Uterus (tissue), 3 donors: ENCODE measurements at regions not wholly inside any gene's neighbourhood (a gene's known extent, or its start where the extent isn't known, plus 50 kb on each side); places are given as distances from the start of the nearest gene placed in this dataset.
A peak's percentile ranks its signal among the peaks of the same experiment; 100 is the strongest.

Experiments
- DNase-seq, 2 donors: peaks; one replicate each; pipeline ENCODE4 v3.0.0-alpha.2; 2019 to 2020
- H3K27ac ChIP-seq, 2 donors: fragments of 200-600 bp; sonication (generic); 1 replicate in 1 of 2; 2 replicates in 1 of 2; pipeline ENCODE4 v1.5.1; 2016 to 2018
- H3K27me3 ChIP-seq, 2 donors: fragments of 200-600 bp; sonication (generic); one replicate each; pipeline ENCODE4 v1.5.1; 2018 to 2019; ENCODE audit warnings: control low read depth in 1 of 2
- H3K36me3 ChIP-seq, 2 donors: fragments of 200-600 bp; sonication (generic); one replicate each; pipeline ENCODE4 v1.5.1; 2019; ENCODE audit warnings: control low read depth in 1 of 2
- H3K4me1 ChIP-seq, 2 donors: fragments of 200-600 bp; sonication (generic); one replicate each; pipeline ENCODE4 v1.5.1; 2018 to 2019; ENCODE audit warnings: control low read depth in 1 of 2
- H3K4me3 ChIP-seq, 2 donors: fragments of 200-600 bp; sonication (generic); 1 replicate in 1 of 2; 2 replicates in 1 of 2; pipeline ENCODE4 v1.5.1; 2018 to 2019; ENCODE audit warnings: mild to moderate bottlenecking in 1 of 2
- H3K9me3 ChIP-seq, 2 donors: fragments of 200-600 bp; sonication (generic); one replicate each; pipeline ENCODE4 v1.5.1; 2019; ENCODE audit warnings: control low read depth in 1 of 2
- CTCF ChIP-seq, 4 experiments: fragments of 200-600 bp in 2 of 4; fragments of 450-650 bp in 2 of 4; sonication (generic) in 2 of 4; IDR thresholded peaks; one replicate each; pipeline ENCODE4 v1.5.1; 2016 to 2019; ENCODE audit warnings: antibody characterized with exemption in 4 of 4, mild to moderate bottlenecking in 2 of 4, moderate library complexity in 1 of 4
- POLR2A ChIP-seq, 2 donors: fragments of 450-650 bp; IDR thresholded peaks; one replicate each; pipeline ENCODE4 v1.6.1; 2016; ENCODE audit warnings: antibody characterized with exemption in 2 of 2, mild to moderate bottlenecking in 1 of 2, moderate library complexity in 1 of 2
- intact Hi-C: fragments of 100-400 bp; cut with DNase I; formaldehyde crosslinking; loops from one replicate; pipeline ENCODE4 v1.15.1; 2023; ENCODE audit warnings: low total_unique reads
- donor health status: DM: yes; HTN: yes; CAD: no.

GRCh38 chr6:28661097-28661713, 135.5 kb downstream of the GPX5 start:
- no peak overlapping the region for H3K27ac ChIP-seq
- no peak overlapping the region for H3K4me3 ChIP-seq
- intact Hi-C loops = no loop called here
- TF ChIP-seq CTCF (IDR thresholded peaks at IDR 0.05) (no peak), POLR2A (IDR thresholded peaks at IDR 0.05) (no peak)
- no peak for DNase-seq
- H3K4me1 ChIP-seq = no peaks in the 10 kb centered on the region
- no peaks in the 10 kb centered on the region for H3K36me3 ChIP-seq
- H3K27me3 ChIP-seq = no peaks in the 10 kb centered on the region
- no peaks in the 10 kb centered on the region for H3K9me3 ChIP-seq

DNA sequence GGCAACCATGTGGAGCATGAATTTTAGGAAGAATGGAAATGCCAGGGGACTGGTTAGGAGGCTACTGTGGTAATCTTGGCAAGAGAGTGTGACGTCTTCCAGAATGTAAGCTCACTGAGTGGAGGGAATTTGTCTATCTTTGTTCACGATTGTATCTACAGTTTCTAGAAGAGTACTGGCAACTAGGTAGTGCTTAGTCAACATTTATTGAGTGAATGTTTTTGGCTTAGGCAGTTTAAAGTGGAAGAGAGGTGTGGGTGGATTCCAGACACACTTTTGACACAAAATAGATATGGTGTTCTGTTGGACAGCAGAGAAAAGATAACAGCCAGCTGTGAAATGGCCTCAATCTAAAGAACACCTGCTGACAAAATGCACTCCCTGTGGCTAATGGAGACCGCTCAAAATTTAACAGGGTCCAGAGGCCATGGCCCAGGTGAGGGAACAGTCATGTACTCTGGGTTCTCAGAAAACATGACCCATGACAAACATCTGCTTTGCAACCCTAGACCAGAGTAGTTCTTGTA, 139.3 kb downstream of the GPX5 start:
- H3K36me3 ChIP-seq = no peaks in the 10 kb centered on the region
- intact Hi-C loops = no loop called here
- H3K9me3 ChIP-seq = no peaks in the 10 kb centered on the region
- DNase-seq = no peak
- no peaks in the 10 kb centered on the region for H3K27me3 ChIP-seq
- no peak overlapping the region for H3K4me3 ChIP-seq
- H3K27ac ChIP-seq = no peak overlapping the region
- TF ChIP-seq CTCF (IDR thresholded peaks at IDR 0.05) = no peak
- TF ChIP-seq POLR2A (IDR thresholded peaks at IDR 0.05) = no peak
- no peaks in the 10 kb centered on the region for H3K4me1 ChIP-seq

GRCh38 chr6:28673417-28673786, 147.7 kb downstream of the GPX5 start:
- Histone ChIP-seq H3K4me3 (no peak overlapping the region), H3K9me3 (no peaks in the 10 kb centered on the region), H3K27me3 (peaks cover 0 to 16% of the 10 kb centered on the region in 2 donors), H3K36me3 (no peaks in the 10 kb centered on the region), H3K4me1 (no peaks in the 10 kb centered on the region), H3K27ac (no peak overlapping the region)
- intact Hi-C loops = no loop called here
- DNase-seq = no peak
- TF ChIP-seq POLR2A (IDR thresholded peaks at IDR 0.05) = no peak
- no peak for TF ChIP-seq CTCF (IDR thresholded peaks at IDR 0.05)

DNA sequence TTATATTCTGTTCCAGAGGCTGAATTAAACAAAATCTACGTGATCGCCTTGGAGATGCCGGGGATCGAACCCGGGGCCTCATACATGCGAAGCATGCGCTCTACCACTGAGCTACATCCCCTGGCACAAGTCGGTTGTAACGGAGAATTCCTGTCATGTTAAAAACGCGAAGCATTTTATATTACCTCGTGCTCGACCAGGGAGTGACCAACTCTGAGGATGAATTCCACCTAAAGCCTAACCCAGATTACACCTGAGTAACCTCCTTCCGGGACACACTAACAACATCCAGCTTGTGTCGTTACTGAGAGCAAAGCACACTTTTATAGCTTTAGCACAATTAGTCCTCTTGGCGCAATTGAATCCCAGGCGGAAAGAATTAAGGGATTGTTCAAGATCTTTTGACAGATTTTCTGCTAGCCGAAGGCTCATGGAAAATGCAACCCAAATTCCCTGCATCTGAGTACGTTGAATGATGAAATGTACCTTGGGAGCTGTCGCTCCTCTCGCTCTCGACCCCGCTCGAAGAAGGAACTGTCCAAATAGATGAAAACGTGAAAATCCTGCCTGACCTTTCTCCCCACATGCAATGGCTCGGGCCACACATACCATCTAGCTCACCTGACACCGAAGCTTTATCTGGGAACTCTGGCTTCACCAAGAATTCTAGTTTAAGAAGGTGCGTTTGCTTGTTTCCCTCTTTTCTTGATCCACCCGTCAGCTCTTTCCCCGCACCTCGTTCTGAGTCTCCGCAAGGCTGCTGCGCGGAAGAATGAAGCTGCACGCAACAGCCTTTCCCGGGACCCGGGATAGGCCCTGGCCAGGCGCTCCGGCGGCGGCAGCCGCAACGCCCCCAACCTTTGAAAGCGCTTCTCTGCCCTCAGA, 148.3 kb downstream of the GPX5 start:
- TF ChIP-seq POLR2A (IDR thresholded peaks at IDR 0.05) (no peak), CTCF (IDR thresholded peaks at IDR 0.05) (no peak)
- intact Hi-C loops = no loop called here
- no peak overlapping the region for H3K27ac ChIP-seq
- H3K4me3 ChIP-seq = peak overlapping the region in 1 of 2 donors; percentile 12
- no peak for DNase-seq
- no peaks in the 10 kb centered on the region for H3K36me3 ChIP-seq
- no peaks in the 10 kb centered on the region for H3K4me1 ChIP-seq
- no peaks in the 10 kb centered on the region for H3K9me3 ChIP-seq
- peaks cover 0 to 17% of the 10 kb centered on the region in 2 donors for H3K27me3 ChIP-seq

DNA sequence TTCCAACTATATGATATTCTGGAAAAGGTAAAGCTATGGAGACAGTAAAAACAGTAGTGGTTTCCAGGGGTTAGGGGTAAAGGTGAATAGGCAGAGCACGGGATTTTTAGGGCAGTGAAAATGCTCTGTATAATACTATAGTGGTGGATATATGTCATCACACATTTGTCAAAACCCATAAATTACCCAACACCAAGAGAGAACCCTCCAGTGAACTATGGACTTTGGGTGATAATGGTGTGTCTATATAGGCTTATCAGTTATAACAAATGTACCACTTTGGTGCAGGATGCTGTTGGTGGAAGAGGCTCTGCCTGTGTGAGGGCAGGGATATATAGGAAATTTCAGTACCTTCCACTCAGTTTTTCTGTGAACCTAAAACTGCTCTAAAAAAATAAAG, 149.9 kb downstream of the GPX5 start:
- Histone ChIP-seq H3K27ac (no peak overlapping the region), H3K4me3 (no peak overlapping the region), H3K9me3 (no peaks in the 10 kb centered on the region), H3K4me1 (no peaks in the 10 kb centered on the region), H3K36me3 (no peaks in the 10 kb centered on the region), H3K27me3 (peaks cover 0 to 17% of the 10 kb centered on the region in 2 donors)
- intact Hi-C loops = no loop called here
- DNase-seq = no peak
- no peak for TF ChIP-seq CTCF (IDR thresholded peaks at IDR 0.05)
- TF ChIP-seq POLR2A (IDR thresholded peaks at IDR 0.05) = no peak
